Endothelial cell of umbilical vein (primary cell): ENCODE measurements at regions not wholly inside any gene's neighbourhood (a gene's known extent, or its start where the extent isn't known, plus 50 kb on each side); places are given as distances from the start of the nearest gene placed in this dataset.

Experiments
- BruUV-seq: library from RNA; stranded (reverse); fragments of 400-500 nt; replicated peaks from 2 replicates; lab custom pipeline; 2021; lab: Mats Ljungman, UMichigan
- CTCF ChIA-PET: fragments of 300-600, 350-600 bp; sonication (Branson Sonifier 250); formaldehyde crosslinking; loops from one replicate; lab custom pipeline; 2021; ENCODE audit warnings: antibody characterized with exemption, inconsistent platforms; lab: Charles Lee
- POLR2A ChIA-PET: fragments of 300-600, 350-600 bp; sonication (Branson Sonifier 250); formaldehyde crosslinking; loops from one replicate; lab custom pipeline; 2021; ENCODE audit warnings: antibody characterized with exemption, inconsistent platforms; lab: Charles Lee
- DNase-seq: peaks from one replicate; pipeline ENCODE4 v3.0.0-alpha.2; 2011; ENCODE audit warnings: low read depth, low spot score
- FAIRE-seq: peaks from 2 replicates; lab custom pipeline; 2011; peaks lifted over from hg19 to GRCh38; lab: Jason Lieb, UNC
- H2AFZ ChIP-seq: 2 replicates; pipeline ENCODE4 v1.6.0; 2012; ENCODE audit warnings: low read depth, low read length, control low read depth, inconsistent platforms
- H3K27ac ChIP-seq: 2 replicates; pipeline ENCODE4 v1.5.1; 2011; ENCODE audit warnings: low read depth, mild to moderate bottlenecking, control low read depth, low read length, moderate library complexity; ENCODE audit not compliant: insufficient read depth
- H3K27me3 ChIP-seq, 2 experiments: 2 replicates each; pipeline versions ENCODE4 v1.6.0 to v1.6.1; 2011; ENCODE audit warnings: low read length in 2 of 2, mixed read lengths in 1 of 2; ENCODE audit not compliant: control insufficient read depth in 2 of 2, insufficient read depth in 2 of 2
- H3K36me3 ChIP-seq, 2 experiments: 2 replicates in 1 of 2; 3 replicates in 1 of 2; pipeline ENCODE4 v1.5.1; 2011; ENCODE audit warnings: low read length in 2 of 2, mild to moderate bottlenecking in 1 of 2, moderate library complexity in 1 of 2; ENCODE audit not compliant: control insufficient read depth in 2 of 2, insufficient read depth in 2 of 2; ENCODE audit errors: extremely low read depth in 1 of 2
- H3K4me1 ChIP-seq: 3 replicates; pipeline ENCODE4 v1.5.1; 2011; ENCODE audit warnings: mild to moderate bottlenecking, low read length; ENCODE audit not compliant: control insufficient read depth, insufficient read depth; ENCODE audit errors: extremely low read depth
- H3K4me2 ChIP-seq: 2 replicates; pipeline ENCODE4 v1.6.1; 2011; ENCODE audit warnings: low read length, control low read depth, mixed read lengths; ENCODE audit not compliant: insufficient read depth
- H3K4me3 ChIP-seq, 3 experiments: fragments of 200-600 bp in 1 of 3; sonication (generic), shearing (Covaris generic) in 1 of 3; replicated peaks in 1 of 3; 2 replicates each; pipeline ENCODE4 v1.5.1; 2011 to 2016; ENCODE audit warnings: control low read depth in 3 of 3, low read length in 3 of 3, mild to moderate bottlenecking in 2 of 3, inconsistent platforms in 1 of 3, low read depth in 1 of 3, moderate library complexity in 1 of 3; ENCODE audit not compliant: insufficient read depth in 1 of 3
- H3K79me2 ChIP-seq: 2 replicates; pipeline ENCODE4 v1.6.0; 2012; ENCODE audit warnings: low read length, inconsistent platforms; ENCODE audit not compliant: control insufficient read depth, insufficient read depth
- H3K9ac ChIP-seq: replicated peaks from 2 replicates; pipeline ENCODE3; 2011; ENCODE audit warnings: low read length, control low read depth; ENCODE audit not compliant: insufficient read depth; ENCODE audit errors: extremely low read depth
- H3K9me1 ChIP-seq: replicated peaks from 3 replicates; pipeline ENCODE4 v1.6.0; 2011; ENCODE audit warnings: mild to moderate bottlenecking, low read length; ENCODE audit not compliant: control insufficient read depth, insufficient read depth; ENCODE audit errors: extremely low read depth
- H3K9me3 ChIP-seq: replicated peaks from 2 replicates; pipeline ENCODE4 v1.5.1; 2012; ENCODE audit warnings: low read length, inconsistent platforms; ENCODE audit not compliant: control insufficient read depth, insufficient read depth
- H4K20me1 ChIP-seq: replicated peaks from 2 replicates; pipeline ENCODE3; 2011; ENCODE audit warnings: mild to moderate bottlenecking, low read length; ENCODE audit not compliant: control insufficient read depth, insufficient read depth; ENCODE audit errors: extremely low read depth
- CTCF ChIP-seq, 2 donors: IDR thresholded peaks; 1 replicate in 1 of 2; 2 replicates in 1 of 2; pipeline ENCODE4 v1.5.1; 2011; ENCODE audit warnings: low read length in 2 of 2, mild to moderate bottlenecking in 2 of 2, moderate library complexity in 2 of 2, control low read depth in 1 of 2, inconsistent platforms in 1 of 2, low read depth in 1 of 2; ENCODE audit not compliant: insufficient read depth in 1 of 2; ENCODE audit errors: extremely low read depth in 1 of 2
- EZH2 ChIP-seq: IDR thresholded peaks from 2 replicates; pipeline ENCODE4 v1.6.1; 2012; ENCODE audit warnings: borderline replicate concordance, low read depth, mild to moderate bottlenecking, moderate library complexity, low read length, inconsistent platforms; ENCODE audit not compliant: severe bottlenecking
- FOS ChIP-seq: IDR thresholded peaks from 2 replicates; pipeline ENCODE4 v1.6.1; 2011; ENCODE audit warnings: mild to moderate bottlenecking, low read length, moderate library complexity, borderline replicate concordance; ENCODE audit not compliant: insufficient read depth
- GATA2 ChIP-seq: IDR thresholded peaks from 2 replicates; pipeline ENCODE4 v1.7.0; 2011; ENCODE audit warnings: low read depth, mild to moderate bottlenecking, moderate library complexity, mixed read lengths, low read length; ENCODE audit not compliant: insufficient read length, insufficient read depth
- JUN ChIP-seq: IDR thresholded peaks from 2 replicates; pipeline ENCODE4 v1.6.1; 2011; ENCODE audit warnings: borderline replicate concordance, low read depth; ENCODE audit not compliant: insufficient read length, insufficient read depth
- MYC ChIP-seq: IDR thresholded peaks from one replicate; pipeline ENCODE4 v1.6.1; 2011; ENCODE audit warnings: mild to moderate bottlenecking, low read depth, low read length
- POLR2A ChIP-seq: IDR thresholded peaks from 2 replicates; pipeline ENCODE4 v1.6.1; 2012; ENCODE audit warnings: low read depth, mild to moderate bottlenecking, control low read depth, low read length
- POLR2AphosphoS5 ChIP-seq: IDR thresholded peaks from 2 replicates; pipeline ENCODE4 v1.6.1; 2012; ENCODE audit warnings: low read depth, mild to moderate bottlenecking, control low read depth, low read length, moderate library complexity; ENCODE audit not compliant: insufficient read depth
- dilution Hi-C: fragments of 300-500 bp; cut with MboI; formaldehyde crosslinking; loops from one replicate; pipeline ENCODE4 v1.15.0; 2019; ENCODE audit warnings: low sequenced_read_pairs; ENCODE audit not compliant: extremely low pct_ligation_motif_present
- intact Hi-C: fragments of 100-400 bp; cut with micrococcal nuclease; formaldehyde crosslinking; loops from one replicate; pipeline ENCODE4 v1.10.0; 2022
- TF ChIP-seq, protein P1 (sequence below): IDR thresholded peaks from 2 replicates; pipeline ENCODE4 v1.6.1; 2011; ENCODE audit not compliant: insufficient read depth, insufficient read length

DNA sequence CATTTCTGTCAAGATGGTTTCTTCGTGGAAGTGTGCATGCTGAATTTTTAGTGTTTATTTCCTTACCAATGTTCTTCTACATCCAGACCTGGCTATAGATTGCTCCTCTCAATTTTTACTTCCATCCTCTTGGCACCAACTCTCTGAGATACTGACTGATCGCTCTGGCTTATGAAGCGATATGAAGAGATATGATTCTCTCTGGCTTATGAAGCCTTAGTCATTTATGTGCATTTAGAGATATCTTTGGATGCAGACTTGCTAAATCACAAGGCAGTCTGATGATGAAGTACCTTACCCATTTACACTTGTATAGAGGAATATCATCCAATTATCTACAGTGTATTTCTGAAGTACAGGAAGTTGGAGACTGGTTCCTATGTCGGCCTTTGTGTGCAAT, 295.4 kb upstream of the STXBP5 start:
- H3K4me1 ChIP-seq = peaks cover 22% of the 10 kb centered on the region
- H3K36me3 ChIP-seq = no peaks in the 10 kb centered on the region
- H3K4me2 ChIP-seq = no peak overlapping the region
- TF ChIP-seq EZH2 (no peak), JUN (no peak), MYC (no peak), POLR2A (no peak), POLR2AphosphoS5 (no peak), CTCF (IDR thresholded peaks at IDR 0.05; ENCODE audit: extremely low read depth in 1 of 2, insufficient read depth in 1 of 2, low read depth in 1 of 2, low read length in 2 of 2) (no peak), FOS (no peak), GATA2 (no peak)
- TF ChIP-seq, protein P1, sequence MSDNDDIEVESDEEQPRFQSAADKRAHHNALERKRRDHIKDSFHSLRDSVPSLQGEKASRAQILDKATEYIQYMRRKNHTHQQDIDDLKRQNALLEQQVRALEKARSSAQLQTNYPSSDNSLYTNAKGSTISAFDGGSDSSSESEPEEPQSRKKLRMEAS = no peak
- no peak overlapping the region for H3K4me3 ChIP-seq
- no peaks in the 10 kb centered on the region for H4K20me1 ChIP-seq
- intact Hi-C loops = no loop called here
- ChIA-PET POLR2A (no interaction called here), CTCF (no interaction called here)
- BruUV-seq = no TSS peak
- no peaks in the 10 kb centered on the region for H3K79me2 ChIP-seq
- no peak overlapping the region for H3K9ac ChIP-seq
- no peaks in the 10 kb centered on the region for H3K27me3 ChIP-seq
- FAIRE-seq (no peak), DNase-seq (no peak)
- H2AFZ ChIP-seq = no peak overlapping the region
- dilution Hi-C loops = no loop called here
- no peaks in the 10 kb centered on the region for H3K9me1 ChIP-seq
- no peak overlapping the region for H3K27ac ChIP-seq
- no peaks in the 10 kb centered on the region for H3K9me3 ChIP-seq
